Gastrocnemius medialis (tissue), 4 donors: ENCODE measurements at regions not wholly inside any gene's neighbourhood (a gene's known extent, or its start where the extent isn't known, plus 50 kb on each side); places are given as distances from the start of the nearest gene placed in this dataset.

Experiments used
- POLR2A ChIP-seq, 2 donors: fragments of 450-650 bp; IDR thresholded peaks; one replicate each; pipeline ENCODE4 v1.6.1; 2017; ENCODE audit warnings: antibody characterized with exemption in 2 of 2, mild to moderate bottlenecking in 2 of 2, moderate library complexity in 2 of 2
- TF ChIP-seq, protein P1 (sequence below), 5 experiments: fragments of 450-650 bp in 3 of 5; fragments of 200-600 bp in 2 of 5; sonication (generic) in 2 of 5; IDR thresholded peaks in 4 of 5; conservative IDR thresholded peaks in 1 of 5; 1 replicate in 4 of 5; 2 replicates in 1 of 5; pipeline ENCODE4 v1.5.1; 2016 to 2019; ENCODE audit warnings: antibody characterized with exemption in 5 of 5, mild to moderate bottlenecking in 3 of 5, moderate library complexity in 3 of 5

DNA sequence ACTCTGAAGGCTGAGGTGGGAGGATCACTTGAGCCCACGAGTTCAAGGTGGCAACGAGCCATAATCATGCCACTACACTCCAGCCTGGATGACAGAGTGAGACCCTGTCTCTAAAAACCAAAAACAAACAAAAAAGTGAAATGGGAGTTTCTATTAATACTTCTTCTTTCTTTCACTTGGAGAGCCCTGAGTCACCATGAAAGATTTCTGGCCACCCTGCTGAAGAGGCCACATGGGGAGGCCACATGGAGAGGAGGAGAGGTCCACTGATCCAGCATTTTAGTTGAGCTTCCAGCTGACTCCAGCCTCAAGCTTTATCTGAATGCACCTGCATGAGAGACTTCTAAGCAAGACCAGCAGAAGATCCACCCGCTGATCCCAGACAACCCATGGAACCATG lies 74.2 kb upstream of the LAPTM4A start:
- TF ChIP-seq, protein P1, sequence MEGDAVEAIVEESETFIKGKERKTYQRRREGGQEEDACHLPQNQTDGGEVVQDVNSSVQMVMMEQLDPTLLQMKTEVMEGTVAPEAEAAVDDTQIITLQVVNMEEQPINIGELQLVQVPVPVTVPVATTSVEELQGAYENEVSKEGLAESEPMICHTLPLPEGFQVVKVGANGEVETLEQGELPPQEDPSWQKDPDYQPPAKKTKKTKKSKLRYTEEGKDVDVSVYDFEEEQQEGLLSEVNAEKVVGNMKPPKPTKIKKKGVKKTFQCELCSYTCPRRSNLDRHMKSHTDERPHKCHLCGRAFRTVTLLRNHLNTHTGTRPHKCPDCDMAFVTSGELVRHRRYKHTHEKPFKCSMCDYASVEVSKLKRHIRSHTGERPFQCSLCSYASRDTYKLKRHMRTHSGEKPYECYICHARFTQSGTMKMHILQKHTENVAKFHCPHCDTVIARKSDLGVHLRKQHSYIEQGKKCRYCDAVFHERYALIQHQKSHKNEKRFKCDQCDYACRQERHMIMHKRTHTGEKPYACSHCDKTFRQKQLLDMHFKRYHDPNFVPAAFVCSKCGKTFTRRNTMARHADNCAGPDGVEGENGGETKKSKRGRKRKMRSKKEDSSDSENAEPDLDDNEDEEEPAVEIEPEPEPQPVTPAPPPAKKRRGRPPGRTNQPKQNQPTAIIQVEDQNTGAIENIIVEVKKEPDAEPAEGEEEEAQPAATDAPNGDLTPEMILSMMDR (IDR thresholded peaks at IDR 0.05 in 4 of 5, conservative IDR thresholded peaks at IDR 0.05 in 1 of 5) = no peak
- no peak for TF ChIP-seq POLR2A (IDR thresholded peaks at IDR 0.05)
